ENCODE measurements at regions not wholly inside any gene's neighbourhood (a gene's known extent, or its start where the extent isn't known, plus 50 kb on each side); places are given as distances from the start of the nearest gene placed in this dataset.

- no peak for DNase-seq (ENCODE audit: low spot score)
Measured at GRCh38 chr22:47245786-47246185, 483.3 kb downstream of the TBC1D22A start.

- no peak for DNase-seq (ENCODE audit: low spot score)
Measured at GRCh38 chr22:47245286-47245685, 482.8 kb downstream of the TBC1D22A start.

GRCh38 chr22:47240116-47240515 is 477.7 kb downstream of the TBC1D22A start:
- no peak for DNase-seq (ENCODE audit: low spot score)

GRCh38 chr22:47239474-47239860 is 477.0 kb downstream of the TBC1D22A start:
- no peak for DNase-seq (ENCODE audit: low spot score)

- no peak for DNase-seq (ENCODE audit: low spot score)
Measured at GRCh38 chr22:47238690-47239473, 476.4 kb downstream of the TBC1D22A start.

GRCh38 chr22:47237890-47238480 is 475.5 kb downstream of the TBC1D22A start:
- DNase-seq (ENCODE audit: low spot score), result no peak

- no peak for DNase-seq (ENCODE audit: low spot score)
Measured at GRCh38 chr22:47236718-47237117, 474.3 kb downstream of the TBC1D22A start.

- DNase-seq (ENCODE audit: low spot score), result no peak
Measured at GRCh38 chr22:47236161-47236560, 473.7 kb downstream of the TBC1D22A start.

- no peak for DNase-seq (ENCODE audit: low spot score)
Measured at GRCh38 chr22:47233316-47234243, 471.1 kb downstream of the TBC1D22A start.

GRCh38 chr22:47232753-47233152 is 470.3 kb downstream of the TBC1D22A start:
- DNase-seq (ENCODE audit: low spot score), result no peak

GRCh38 chr22:47232197-47232596 is 469.7 kb downstream of the TBC1D22A start:
- no peak for DNase-seq (ENCODE audit: low spot score)

- DNase-seq (ENCODE audit: low spot score), result no peak
Measured at GRCh38 chr22:47231759-47232158, 469.3 kb downstream of the TBC1D22A start.

- DNase-seq (ENCODE audit: low spot score), result no peak
Measured at GRCh38 chr22:47230741-47231140, 468.3 kb downstream of the TBC1D22A start.

- no peak for DNase-seq (ENCODE audit: low spot score)
Measured at GRCh38 chr22:47230251-47230650, 467.8 kb downstream of the TBC1D22A start.

- DNase-seq (ENCODE audit: low spot score), result no peak
Measured at GRCh38 chr22:47228767-47229166, 466.3 kb downstream of the TBC1D22A start.

GRCh38 chr22:47225931-47226633 is 463.6 kb downstream of the TBC1D22A start:
- no peak for DNase-seq (ENCODE audit: low spot score)

- DNase-seq (ENCODE audit: low spot score), result no peak
Measured at GRCh38 chr22:47225080-47225930, 462.9 kb downstream of the TBC1D22A start.

Data from H4 (cell line).